ENCODE measurements at regions not wholly inside any gene's neighbourhood (a gene's known extent, or its start where the extent isn't known, plus 50 kb on each side); places are given as distances from the start of the nearest gene placed in this dataset.
A peak's percentile ranks its signal among the peaks of the same experiment; 100 is the strongest.
"Not testable (repeated sequence)": the region's sequence is repeated elsewhere in the genome, so short reads cannot be mapped to it uniquely, and the experiment has no call there.

DNA sequence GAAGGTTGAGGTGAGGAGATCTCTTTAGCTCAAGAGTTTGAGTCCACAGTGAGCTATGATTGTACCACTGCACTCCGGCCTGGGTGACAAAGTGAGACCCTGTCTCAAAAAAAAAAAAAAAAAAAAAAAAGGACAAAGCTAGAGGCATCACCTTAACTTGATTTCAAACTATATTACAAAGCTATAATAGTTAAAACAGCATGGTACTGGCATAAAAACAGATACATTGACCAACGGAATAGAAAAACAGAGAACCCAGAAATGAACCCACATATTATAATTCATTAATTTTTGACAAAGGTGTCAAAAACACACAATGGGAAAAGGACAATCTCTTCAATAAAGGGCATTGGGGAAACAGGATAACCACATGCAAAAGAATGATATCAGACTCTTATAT is 50.8 kb upstream of the MBOAT1 start:
- no peak for DNase-seq

DNA sequence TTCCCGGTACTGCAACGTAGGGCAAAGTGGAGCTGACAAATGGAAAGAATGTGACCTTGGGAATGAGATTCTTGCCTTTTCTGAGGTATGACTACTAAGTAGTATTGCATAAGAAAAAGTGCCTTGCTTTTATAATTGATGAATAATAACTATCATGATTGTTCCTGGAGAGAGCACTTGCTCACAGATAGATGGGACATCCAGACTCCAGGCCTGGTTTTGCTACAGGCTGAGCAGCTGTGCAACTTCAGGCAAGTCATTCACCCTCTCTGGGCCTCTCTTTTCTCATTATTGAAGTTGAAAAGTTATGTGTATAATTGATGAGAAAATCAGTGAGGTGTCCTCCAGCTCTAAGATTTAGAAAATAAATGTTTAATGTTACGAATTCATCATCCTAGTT is 53.6 kb upstream of the MBOAT1 start:
- DNase-seq = no peak

DNA sequence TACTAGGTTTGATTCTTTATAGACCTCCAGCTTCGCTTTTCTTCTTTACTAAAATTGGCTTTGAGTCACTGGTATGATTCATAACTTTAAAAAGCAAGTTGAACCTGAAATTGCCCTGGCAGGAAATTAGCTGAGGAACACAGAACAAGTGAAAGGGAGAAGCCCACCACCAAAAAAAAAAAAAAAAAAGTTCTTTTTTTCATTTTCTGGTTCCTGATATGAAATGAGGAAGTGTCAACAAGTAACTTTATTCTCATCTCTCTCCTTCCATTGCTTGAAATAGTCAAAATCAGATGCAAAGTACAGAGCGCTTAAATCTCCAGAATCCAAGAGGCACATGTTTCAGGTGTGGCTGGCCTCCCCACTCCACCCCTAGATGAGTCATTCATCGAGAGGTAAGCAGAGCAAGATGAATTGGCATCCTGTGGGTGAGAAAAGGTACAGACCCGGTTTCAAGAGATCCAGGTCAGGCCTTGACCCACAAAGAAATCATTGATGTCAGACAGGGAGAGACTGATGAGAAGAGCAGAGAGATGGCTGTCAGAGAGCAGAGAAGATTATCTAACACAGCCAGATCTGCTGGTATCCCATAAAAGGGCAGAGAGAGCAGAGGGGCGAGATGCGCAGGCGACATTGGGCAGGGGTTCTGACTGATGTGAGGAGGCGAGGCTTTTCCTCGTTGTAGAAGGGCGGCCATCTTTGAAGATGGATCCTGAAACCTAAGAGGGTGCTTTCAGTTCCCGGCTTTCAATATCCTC is 54.8 kb upstream of the MBOAT1 start:
- DNase-seq = peak; percentile 58

DNA sequence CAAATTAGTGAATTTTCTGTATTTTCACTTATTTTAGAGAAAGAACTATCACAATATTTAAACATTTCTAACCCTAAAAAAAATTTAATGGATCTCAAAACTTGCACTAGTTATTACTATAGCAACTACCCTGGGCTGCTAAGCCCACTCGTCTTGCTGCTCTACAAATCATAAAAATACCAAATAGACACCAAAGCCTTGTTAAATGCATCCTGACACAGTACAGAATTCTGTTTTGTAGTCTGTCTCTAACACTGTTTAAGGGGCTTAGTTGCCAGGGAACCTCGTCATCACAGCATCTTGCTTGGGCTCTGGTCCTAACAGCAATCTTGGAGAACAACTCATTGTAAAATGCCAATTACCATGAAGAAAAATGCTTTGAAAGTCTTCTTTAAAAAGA is 56.9 kb upstream of the MBOAT1 start:
- DNase-seq = no peak

DNA sequence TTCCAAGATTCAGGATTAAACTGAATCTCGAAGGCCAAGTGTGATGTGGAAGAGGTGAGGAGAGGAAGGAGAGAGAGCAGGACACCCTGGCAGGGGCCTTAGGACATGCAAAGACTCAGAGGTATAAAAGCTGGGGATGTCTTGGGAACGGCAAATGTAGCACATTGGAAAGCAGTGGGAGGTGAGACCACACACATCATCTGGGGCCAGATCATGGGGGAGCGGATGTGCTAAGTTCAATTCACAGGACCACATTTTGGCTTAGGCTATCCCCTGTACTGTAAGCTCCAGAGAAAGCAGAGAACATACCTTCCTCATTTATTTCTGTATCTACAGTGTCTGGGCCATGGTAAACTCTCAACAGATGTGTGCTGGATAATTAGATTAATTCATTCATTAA is 59.5 kb upstream of the MBOAT1 start:
- DNase-seq = no peak

DNA sequence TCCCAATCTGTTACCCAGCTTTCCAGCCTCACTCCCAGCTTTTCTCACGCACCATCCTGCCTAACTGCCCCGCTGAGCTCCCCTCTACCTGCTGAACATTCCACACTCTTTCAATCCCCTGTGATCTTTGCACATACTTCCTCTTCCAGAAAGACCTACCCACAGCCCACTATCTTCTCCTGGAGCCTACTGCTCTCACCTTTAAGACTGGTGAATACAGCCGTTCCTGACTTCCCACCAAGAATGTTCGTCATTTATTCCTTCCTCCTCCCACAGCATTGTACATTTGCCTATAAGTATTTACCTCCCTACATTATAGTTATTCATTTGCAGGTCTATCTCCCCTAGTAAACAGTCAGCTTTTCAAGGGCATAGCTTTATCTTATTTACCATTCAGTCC is 61.9 kb upstream of the MBOAT1 start:
- no peak for DNase-seq

DNA sequence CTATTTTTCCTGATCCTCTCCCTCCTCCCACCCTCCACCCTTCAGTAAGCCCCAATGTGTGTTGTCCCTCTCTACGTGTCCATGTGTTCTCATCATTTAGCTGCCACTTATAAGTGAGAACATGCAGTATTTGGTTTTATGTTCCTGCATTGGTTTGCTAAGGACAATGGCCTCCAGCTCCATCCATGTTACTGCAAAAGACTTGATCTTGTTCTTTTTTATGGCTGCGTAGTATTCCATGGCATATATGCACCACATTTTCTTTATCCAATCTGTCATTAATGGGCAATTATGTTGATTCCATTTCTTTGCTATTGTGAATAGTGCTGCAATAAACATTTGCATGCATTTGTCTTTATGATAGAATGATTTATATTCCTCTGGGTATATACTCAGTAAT is 63.6 kb upstream of the MBOAT1 start:
- not testable (repeated sequence) for DNase-seq

DNA sequence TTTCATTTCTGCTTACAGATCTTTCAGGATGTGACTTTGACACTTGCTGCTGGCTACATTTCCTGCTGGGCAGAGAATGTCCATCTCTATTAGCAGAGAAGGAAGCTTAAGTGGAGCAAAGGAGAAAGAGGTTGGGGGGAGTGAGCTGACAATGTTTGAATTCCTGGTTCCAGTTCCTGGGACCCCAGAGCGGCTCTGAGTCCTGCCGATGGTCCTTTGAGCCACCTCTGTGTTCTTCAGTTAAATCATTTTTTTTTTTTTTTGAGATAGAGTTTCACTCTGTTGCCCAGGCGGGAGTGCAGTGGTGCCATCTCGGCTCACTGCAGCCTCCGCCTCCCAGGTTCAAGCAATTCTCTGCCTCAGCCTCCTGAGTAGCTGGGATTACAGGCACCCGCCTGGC is 65.5 kb upstream of the MBOAT1 start:
- not testable (repeated sequence) for DNase-seq

DNA sequence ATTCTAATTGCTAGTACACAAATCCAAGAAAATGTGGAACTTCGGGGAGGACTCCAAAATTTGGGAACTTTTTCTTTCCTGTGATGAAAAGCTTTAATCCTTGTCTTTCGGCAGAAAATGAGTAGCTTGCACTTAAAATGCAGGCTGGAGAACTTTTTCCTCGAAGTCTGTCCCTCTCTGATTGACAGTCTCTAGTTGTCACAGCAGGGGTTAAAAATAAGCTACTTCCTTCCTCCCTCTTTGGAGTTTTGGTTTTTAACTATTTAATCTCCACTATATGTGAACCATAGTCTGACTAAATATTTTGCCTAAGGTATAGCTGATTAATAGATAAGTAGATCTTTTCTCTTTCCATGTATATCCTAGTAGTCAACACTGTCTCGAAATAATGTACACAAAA is 66.8 kb upstream of the MBOAT1 start:
- DNase-seq = no peak

DNA sequence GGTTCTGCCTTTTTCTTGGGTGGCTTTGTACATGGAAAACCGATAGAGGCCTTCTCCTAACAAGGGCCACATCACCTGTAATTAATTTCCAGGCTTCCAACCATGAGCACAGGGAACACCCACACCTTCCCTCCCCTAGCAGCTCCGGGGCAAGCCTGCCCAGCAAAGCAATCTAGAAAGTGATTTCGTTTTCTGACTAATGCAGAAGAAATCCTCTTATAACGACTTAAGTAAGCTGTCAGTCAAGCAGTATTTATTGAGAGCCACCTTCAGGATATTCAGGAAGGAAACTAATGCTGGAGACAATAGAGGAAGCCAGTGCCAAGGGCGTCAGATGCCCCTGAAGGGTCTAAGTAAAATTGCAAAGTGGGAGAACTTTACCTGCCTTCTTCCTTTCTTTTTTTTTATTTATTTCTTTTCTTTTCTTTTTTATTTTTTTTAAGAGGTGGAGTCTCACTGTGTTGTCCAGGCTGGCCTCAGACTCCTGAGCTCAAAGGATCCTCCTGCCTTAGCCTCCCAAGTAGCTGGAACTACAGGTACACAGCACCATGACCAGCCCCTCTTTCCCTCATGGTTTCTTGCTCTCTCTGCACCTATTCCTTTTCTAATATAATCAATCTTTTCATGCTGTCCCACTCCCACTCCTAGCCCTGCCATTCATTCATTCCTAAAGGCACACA is 67.5 kb upstream of the MBOAT1 start:
- no peak for DNase-seq

DNA sequence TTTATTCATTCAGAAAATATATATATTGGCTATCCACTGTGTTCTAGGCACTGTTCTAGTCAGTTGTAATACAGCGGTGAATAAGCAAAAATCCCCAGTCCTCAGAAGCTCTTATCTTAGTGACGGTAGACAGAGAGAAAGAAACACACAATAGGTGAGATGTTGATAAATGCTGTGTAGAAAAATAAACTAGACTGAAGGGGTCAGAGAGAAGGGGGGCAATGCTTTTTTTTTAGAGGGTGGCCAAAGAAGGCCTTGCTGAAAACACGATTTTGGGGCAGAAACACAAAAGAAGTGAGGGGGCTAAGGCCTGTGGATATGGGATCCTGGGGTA is 68.0 kb upstream of the MBOAT1 start:
- DNase-seq = no peak

DNA sequence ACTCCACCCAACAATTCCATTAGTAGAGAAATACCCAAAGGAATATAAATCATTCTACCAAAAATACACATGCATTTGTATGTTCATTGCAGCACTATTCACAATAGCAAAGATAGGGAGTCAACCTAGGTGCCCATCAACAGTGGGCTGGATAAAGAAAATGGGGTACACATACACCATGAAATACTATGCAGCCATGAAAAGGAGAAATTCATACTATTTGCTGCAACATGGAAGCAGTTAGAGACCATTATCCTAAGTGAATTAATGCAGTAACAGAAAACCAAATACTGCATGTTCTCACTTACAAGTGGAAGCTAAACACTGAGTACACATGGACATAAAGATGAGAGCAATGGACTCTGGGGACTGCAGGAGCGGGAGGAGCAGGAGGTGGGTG is 72.4 kb upstream of the MBOAT1 start:
- no peak for DNase-seq

DNA sequence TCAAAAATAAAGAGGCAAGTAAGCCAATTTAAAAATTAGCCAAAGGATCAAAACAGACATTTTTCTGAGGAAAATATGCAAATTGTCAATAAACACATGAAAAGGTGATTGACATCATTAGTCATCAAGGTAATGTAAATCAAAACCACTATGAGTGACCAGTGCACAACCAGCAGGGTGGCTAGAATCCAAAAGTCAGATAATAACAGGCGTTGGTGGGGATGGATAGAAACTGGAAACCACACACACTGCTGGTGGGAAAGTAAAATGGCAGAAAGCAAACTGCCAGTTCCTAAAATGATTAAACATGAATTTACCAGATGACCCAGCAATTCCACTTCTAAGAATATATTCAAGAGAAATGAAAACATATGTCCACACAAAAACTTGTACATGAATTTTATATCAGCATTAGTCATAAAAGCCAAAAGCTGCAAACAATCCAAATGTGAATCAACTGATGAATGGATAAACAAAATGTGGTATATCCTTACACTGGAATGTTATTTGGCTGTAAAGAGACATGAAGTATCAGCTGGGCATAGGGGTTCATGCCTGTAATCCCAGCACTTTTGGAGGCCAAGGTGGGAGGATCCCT is 74.8 kb upstream of the MBOAT1 start:
- DNase-seq = peak; percentile 7

DNA sequence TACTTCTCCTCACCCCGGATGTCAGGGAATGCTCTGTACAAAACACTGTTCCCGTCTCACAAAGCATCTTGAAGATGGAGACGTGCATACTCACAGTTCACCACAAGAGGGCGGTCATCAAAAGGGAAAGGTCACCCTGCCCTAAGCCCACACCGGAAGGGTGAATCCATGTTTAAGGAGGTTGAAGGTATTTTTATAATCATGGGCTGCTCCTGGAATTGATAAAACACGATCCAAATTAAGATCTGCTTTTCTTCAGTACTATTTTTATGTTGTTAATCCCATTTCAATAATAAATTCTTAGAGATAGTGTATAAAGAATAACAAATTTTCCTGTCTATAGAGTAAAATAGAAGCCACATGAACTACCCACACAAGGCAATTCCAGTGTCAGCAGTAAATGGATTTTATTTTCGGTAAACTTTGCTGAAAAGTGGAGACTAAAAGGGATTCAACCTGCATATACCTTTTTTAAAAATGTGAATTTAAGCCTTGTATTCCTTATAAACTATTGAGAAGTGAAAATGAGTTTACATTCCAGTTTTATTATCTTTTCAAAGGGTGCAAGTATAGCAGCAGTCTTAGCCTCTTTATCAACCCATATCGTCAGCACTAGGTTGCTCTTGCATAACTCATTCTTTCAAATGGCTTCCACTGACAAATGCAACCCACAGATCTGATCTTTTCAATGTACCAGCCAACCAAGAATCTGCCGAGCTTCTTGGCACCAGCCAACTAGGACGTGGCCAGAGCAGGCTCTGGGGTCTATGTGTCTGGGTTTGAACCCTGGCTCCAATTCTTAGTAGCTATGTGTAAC is 79.7 kb upstream of the MBOAT1 start:
- peak; percentile 80 for DNase-seq

DNA sequence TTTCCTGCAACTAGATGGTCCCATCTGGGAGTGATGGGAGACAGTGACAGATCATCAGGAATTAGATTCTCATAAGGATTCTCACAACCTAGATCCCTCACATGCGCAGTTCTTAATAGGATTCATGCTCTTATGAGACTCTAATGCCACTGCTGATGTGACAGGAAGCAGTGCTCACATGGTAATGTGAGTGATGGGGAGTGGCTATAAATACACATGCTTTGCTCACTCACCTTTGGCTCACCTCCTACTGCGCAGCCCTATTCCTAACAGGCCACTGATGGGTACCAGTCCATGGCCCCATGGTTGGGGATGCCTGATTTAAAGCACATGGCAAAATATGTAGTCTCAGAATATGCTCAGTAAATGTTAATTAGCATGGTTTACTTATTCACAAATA is 80.6 kb upstream of the MBOAT1 start:
- no peak for DNase-seq

DNA sequence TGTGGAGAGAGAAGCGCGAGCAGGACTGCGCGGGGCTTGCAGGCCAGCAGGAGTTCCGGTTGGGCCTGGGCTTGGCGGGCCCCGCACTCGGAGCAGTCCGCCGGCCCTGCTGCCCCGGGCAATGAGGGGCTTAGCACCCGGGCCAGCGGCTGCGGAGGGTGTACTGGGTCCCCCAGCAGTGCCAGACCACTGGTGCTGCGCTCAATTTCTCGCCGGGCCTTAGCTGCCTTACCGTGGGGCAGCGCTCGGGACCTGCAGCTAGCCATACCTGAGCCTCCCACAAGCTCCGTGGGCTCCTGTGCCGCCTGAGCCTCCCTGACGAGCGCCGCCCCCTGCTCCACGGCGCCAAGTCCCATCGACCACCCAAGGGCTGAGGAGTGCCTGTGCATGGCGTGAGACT is 89.0 kb upstream of the MBOAT1 start:
- DNase-seq = no peak

DNA sequence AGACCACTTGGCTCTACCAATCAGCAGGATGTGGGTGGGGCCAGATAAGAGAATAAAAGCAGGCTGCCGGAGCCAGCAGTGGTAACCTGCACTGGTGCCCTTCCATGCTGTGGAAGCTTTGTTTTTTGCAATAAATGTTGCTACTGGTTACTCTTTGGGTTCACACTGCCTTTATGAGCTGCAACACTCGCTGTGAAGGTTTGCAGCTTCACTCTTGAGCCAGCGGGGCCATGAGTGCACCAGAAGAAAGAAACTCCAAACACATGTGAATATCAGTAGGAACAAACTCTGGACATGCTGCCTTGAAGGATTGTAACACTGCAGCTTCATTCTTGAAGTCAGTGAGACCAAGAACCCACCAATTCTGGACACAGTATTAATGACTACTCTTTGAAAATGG is 89.9 kb upstream of the MBOAT1 start:
- DNase-seq = no peak

DNA sequence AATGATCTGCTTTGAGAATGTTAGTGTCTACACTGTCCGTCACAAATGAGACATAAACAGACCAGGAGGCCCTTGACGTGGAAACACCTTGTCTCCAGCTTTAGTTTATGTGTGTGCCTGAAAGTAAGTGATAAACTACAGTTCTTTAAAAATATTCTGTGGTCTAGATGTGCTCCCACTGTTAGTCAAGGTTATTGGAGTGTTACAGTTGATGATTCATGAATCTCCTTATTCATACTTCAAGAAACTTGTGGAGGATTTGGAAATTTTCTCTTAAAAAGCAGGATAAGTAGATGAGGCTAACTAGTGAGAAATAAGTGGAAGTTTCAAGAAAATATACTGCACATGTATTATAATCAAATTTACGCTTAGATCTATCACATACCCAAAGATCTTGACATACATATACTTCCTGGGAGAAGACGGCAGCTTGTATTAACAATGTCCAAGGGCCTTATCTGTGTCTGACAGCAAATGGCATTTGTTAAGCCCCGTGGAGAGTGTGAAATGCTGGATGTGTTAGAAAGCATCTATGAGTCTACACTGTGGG is 90.5 kb upstream of the MBOAT1 start:
- DNase-seq = no peak

DNA sequence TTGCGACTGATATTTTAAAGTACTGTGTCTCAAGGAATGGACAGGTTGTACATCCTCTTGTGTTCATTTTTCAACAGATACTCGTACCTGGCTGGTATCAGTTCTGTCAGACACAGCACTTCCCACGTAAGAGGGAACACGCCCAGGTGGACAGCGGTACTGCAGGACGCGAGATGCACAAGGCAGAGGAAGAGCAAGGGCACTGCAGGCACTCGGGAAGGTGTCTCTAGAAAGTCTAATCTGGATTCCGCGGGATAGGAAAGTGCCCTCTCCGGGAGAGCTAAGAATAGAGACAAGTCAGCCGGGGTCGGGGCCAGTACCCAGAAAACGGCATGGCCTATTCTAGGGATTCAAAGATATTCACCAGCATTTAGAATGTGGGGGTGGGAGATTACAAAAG is 94.2 kb upstream of the MBOAT1 start:
- DNase-seq = no peak

DNA sequence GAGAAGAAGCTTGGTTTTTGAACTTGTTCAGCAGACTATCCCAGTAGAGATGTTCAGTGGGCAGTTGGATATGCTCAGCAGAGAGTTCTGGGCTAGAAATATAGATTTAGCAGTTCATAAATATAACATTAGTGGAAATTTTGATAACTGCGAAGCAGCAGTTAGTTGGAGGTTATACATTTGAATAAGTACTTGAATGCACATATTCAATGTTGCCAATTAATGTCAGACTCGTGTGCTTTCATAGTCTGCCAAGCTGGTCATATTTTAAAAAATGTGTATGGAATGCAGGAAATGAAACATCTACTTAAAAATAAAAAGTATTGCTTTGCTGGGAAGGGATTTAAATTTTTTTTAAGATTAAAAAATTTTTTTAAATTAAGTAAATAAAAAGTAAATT is 92.5 kb upstream of the E2F3 start:
- no peak for DNase-seq

DNA sequence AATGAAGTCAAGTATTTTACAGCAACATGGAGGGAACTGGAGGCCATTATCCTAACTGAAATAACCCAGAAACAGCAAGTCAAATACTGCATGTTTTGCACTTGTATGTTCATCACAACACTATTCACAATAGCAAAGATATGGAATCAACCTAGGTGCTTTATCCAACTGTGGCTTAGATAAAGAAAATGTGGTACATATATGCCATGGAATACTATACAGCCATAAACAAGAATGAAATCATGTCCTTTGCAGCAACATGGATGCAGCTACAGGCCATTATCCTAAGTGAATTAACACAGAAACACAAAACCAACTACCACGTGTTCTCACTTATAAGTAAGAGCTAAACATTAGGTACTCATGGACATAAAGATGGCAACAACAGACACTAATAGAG is 91.5 kb upstream of the E2F3 start:
- no peak for DNase-seq

DNA sequence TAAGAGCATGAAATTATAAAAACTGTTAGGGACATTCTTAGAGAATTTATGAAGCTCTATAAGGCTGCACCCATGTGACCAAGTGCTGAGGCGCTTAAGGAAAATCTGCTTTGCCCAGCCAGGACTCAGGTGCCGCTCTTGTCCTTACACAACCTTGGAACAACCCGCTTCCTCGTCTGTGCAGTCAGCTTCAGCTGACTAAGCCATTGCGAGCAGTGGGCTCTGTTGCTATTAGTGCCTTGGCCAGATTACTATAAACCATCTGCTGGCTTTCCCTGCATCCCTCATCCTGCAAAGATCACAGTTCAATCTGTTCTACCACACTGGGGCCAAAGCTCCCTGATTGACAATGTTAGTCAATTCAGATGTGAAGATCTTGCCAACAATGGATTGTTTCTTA is 89.1 kb upstream of the E2F3 start:
- no peak for DNase-seq

DNA sequence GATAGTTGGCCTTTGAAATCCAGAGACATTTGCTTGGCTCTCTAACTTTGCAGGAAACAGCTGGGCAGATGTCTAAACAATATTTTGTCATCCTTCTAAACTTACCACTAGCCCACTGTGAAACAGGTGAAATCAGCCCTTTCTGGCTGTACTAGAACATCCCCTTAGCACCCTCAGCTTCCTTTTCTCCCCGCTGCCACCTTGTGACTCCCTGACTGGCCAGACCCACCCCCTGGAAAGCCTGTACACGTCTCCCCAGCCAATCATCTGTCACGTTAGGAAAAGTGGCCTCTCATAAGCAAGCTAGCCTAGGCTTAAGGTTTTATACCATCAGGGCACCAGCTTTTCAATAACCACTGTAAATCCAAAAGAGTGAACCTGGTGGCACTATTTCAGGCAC is 88.6 kb upstream of the E2F3 start:
- no peak for DNase-seq
